ENCODE measurements at regions not wholly inside any gene's neighbourhood (a gene's known extent, or its start where the extent isn't known, plus 50 kb on each side); places are given as distances from the start of the nearest gene placed in this dataset.

GRCh38 chr1:34315974-34316373 is 139.3 kb downstream of the C1orf94 start:
- TF ChIP-seq ZSCAN5A (tag by site-specific recombination; IDR thresholded peaks at IDR 0.05) = no peak
- TF ChIP-seq CTCF (tag by site-specific recombination; IDR thresholded peaks at IDR 0.05) = no peak
- TF ChIP-seq ZFP41 (tag by site-specific recombination; IDR thresholded peaks at IDR 0.05; ENCODE audit: borderline replicate concordance) = no peak
- no peak for TF ChIP-seq PRDM4 (tag by site-specific recombination; IDR thresholded peaks at IDR 0.05)
- no peak for TF ChIP-seq ZBTB1 (tag by site-specific recombination; IDR thresholded peaks at IDR 0.05)
- no peak for TF ChIP-seq ZNF324 (tag by site-specific recombination; IDR thresholded peaks at IDR 0.05)
- no peak for TF ChIP-seq ZNF501 (tag by site-specific recombination; IDR thresholded peaks at IDR 0.05)
